Stromal cell of bone marrow (primary cell): ENCODE measurements at regions not wholly inside any gene's neighbourhood (a gene's known extent, or its start where the extent isn't known, plus 50 kb on each side); places are given as distances from the start of the nearest gene placed in this dataset.
A peak's percentile ranks its signal among the peaks of the same experiment; 100 is the strongest.

ENCODE experiments used
- DNase-seq: peaks from one replicate; pipeline ENCODE4 v3.0.0-alpha.2; 2012; ENCODE audit warnings: low read depth

DNA sequence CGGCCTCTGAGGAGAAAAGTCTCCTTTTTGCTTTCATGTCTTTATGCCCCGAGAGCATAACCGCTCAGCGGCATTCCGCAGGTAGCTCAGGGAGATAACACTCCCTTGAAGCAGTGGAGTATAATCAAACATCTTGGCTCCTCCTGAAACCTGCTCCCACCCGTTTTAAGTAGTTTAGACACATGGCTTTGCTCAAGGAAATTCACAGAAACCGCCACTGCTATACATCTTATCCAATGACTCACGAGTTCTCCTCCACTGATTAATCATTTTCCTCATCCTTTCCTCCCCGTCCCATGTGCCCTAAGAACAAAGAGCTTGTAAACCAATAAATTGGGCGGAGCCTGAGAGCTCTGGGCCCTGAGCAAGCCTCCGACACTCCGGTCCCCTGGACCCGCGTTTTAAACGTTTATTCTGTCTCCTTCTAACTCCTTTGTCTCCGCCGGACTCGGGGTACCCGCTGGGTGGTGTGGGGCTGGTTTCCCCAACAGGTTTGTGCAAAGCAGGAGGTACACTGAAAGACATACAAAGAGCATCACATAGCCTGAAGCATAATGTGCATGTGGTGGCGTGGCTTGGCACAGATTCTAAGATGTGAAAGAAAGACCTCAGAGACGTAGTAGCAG, 401.2 kb downstream of the TLL1 start:
- DNase-seq = no peak

DNA sequence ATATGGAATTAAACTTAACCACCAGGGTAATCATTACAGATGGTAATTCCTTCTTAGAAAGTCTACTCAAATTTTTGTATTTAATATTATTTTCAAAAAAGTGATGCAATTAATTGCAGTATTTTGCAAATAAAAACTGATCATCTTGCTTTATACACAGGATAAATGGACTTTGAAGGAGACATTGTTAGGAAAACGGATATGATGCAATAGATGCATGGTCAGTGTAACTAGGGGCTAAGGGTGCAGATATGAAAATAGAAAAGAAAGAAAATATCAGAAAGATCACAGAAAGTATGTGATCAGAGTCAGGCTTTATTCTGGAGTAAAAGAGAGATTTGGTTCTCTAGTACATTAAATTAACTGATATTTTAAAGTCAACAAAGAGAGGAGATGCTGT, 401.7 kb downstream of the TLL1 start:
- no peak for DNase-seq

DNA sequence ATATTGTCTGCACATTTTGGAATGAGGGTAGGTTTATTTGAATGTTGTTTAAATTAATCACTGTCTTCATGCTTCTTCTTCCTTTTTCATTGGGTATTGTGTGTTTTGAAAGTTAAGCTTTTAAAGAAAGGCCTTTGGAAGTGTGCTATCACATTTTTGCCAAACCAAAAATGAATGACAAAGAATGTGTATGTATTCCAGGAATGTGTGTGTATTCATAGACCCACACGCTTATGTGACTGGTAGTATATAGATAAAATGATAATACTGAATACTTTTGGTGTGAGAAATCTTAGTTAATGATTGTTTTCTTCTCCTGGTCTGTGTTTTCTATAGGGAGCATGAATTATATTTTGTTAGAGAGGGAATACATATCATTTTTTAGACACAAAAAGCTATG, 404.4 kb downstream of the TLL1 start:
- no peak for DNase-seq

DNA sequence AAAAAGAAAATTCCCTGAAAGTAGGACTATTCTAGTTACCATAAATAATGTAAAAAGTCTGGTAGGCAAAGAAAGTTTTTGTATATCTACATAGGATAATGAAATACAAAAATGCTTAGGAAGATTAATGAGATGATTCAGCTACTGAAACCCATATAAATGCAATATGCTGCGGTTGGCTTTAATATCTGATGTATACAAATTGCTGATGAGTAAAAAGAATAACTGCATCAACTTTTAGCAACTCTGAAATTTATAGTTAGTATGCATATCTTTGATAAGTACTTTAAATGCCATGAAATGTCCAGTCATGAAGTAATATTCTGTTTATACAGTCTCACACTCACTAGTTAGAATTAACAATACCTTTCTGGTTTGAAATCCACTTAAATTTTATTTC, 404.8 kb downstream of the TLL1 start:
- DNase-seq = no peak

DNA sequence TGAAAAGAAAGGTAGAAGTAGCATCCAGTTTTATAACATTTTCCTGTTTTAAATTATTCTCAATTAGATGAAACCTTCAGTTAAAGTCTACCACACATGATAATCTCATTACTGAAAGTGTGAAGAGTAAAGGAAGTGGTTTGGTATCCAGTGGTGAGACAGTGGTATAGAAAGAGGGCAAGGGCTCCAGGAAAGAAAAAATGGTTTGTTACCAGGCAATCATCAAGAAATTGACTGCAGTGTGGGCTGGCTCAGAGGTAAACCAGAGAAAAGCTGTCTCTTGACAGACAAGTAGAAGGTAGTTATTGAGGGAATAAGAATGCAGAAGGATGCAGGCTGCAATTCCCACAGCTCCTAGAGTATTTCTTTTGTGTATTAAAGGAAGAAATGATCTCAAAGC, 406.2 kb downstream of the TLL1 start:
- DNase-seq = no peak

DNA sequence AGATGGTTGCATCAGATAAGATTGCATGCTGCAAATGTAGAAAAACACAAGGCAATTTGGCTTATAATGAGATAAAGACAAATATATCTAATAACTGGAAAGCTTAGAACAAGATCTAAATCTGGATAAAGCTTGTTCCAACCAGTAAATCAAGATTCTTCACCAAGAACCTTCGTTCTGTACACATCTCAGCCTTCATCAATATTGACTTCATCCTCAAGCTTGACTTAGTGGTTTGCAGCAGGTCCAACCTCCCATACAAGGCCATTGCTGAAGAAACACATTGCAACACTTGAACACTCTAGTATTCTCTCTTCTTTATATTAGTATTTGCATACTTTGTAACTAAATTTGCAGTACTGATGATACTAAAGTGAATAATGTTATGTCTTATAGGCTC, 407.6 kb downstream of the TLL1 start:
- no peak for DNase-seq

DNA sequence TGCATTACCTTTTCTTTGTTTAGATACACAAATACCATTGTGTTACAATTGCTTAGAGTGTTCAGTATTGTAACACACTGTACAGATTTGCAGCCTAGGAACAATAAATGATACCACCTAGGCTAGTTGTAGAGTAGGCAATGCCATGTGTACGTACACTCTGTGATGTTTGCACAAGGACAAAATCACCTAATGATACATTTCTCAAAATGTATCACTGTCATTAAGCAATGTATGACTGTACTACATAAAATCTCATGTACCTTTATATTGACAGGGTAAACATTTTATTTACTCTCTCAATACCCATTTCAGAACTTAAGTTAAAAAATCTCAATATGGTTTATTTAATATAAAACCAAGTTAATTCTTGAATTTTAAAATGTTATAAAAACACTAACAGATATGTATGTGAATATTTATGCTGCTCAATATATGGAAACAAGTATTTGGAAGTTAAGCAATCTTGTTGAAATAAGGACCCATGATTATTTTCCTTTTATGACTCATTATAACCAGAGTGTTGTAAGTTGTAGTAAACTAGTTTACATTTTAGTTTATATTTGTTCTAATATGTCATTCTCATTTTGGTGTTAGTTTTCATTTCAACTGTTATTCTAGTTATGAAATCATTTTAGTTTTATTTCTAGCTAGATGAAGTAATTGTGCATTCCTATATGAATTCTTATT, 409.2 kb downstream of the TLL1 start:
- DNase-seq = no peak

DNA sequence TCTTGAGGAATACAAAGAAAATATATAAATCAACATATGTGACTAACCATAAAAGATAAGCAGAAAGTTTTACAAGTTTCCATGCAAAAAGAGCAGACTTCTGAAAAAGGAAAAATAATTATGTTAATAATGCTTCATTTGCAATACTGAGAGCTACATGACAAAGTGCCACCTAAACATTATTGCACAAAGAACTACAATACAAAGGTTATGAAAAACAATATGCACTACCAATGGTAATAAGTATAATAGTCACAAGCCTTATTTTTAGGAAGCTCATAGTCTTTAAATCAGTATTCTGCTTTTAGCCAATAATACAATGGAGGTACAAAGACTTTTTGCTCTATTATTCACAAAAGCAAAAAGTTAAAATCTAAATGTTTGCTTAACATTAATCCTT, 411.2 kb downstream of the TLL1 start:
- no peak for DNase-seq

DNA sequence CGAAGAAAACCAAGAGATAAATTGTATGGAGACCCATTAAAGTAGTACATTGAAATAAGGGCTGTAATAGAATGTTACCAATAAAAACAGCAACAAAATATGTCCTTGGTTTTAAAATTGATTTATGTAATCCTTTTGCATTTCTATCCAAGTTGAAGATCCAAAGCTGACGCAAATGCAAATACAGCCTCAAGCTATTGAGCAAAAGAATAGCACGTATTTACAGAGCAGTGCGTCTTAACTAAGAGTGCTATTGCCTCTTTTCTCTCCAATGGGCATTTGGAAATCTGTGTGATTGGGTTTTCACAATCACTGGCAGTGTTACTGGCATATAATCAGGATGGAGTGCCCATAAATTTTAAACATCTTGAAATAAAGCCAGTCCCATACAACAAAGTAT, 417.4 kb downstream of the TLL1 start:
- DNase-seq = no peak

DNA sequence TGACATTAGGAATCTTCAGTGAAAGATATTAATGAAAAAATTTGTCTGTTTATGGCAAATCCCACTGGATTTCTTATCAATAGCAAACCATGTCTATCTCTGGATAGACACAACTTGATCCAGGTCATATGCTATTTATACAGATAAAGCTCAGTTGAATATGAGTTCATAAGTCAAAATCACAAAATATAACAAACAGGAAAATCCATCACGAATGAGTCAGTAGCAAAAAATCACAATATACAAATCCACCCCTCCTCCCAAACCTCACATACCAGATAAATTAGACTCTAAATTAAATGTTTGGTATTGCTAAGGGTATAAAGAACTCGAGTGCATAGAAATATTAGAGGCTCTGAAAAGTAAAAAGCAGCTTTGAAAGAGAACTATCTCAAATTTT, 420.5 kb downstream of the TLL1 start:
- DNase-seq = no peak

DNA sequence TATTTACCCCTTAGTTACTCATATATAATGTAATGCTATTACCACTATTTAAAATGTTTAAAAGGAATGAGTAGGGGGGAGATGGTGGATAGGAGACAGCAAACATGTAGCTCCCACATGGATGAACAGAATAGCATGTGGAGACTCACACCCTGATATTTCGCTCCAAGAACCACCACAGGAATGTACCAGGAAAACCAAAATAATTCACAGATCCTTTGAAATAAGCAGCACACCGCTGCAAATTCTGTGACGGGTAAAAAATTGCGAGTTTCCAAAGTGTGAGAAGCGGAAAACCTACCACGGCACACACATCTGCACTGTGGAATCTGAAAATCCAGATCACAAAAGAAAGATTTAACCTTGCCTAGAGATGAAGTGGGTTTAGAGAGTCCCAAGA, 428.2 kb downstream of the TLL1 start:
- DNase-seq = no peak

DNA sequence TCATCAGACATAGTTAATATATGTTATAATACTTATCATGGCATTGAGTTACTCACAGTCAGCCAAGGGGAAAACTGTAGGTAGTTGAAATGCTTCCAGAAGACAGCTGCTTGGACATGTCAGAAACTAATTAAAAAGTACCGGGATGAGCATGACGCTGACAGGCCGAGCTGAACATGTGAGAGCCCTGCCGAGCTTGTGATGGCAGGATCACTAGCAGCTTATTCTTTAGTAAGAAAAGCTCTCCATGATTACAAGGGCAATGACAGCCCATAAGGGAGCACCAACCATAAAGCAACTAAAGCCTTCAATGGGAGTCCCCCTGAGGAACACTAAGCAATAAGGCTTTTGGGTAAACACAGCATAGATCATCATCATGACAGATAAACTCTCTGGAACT, 435.6 kb downstream of the TLL1 start:
- DNase-seq = no peak

DNA sequence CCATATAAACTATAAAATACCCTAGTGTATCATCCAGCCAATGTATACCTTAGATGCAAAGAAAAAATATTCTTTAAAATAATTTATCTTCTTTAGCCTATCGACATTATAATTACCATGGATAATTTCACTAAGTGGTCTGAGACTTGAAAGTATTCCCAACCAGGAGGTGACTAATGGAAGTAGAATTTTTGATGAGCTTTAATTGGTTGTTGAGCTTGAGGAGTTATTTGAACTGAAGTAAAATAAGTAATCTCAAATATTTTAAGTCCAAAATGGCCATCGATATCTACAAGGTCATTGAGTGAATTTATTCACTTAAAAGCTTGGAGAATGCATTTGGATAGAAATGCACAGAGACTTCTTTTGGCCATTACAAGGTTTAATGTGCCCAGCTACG, 436.2 kb downstream of the TLL1 start:
- no peak for DNase-seq

DNA sequence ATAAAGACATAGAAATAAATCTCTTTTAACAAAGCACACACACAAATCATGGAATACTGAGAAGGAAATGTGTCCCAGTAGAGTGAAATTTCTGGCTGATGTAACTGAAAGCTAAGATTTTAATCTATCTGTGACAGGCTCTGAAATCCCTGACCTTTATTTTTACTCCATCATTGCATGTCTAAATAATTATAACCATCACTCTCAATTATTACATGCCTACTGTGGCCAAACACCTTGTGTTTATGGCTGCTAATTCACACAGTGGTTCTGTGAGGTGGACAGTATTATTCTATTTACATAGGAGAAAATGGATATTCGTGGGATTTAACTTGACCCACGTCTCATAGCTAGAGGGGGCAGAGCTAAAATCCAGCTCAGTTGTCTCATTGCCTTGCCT, 438.1 kb downstream of the TLL1 start:
- DNase-seq = no peak

DNA sequence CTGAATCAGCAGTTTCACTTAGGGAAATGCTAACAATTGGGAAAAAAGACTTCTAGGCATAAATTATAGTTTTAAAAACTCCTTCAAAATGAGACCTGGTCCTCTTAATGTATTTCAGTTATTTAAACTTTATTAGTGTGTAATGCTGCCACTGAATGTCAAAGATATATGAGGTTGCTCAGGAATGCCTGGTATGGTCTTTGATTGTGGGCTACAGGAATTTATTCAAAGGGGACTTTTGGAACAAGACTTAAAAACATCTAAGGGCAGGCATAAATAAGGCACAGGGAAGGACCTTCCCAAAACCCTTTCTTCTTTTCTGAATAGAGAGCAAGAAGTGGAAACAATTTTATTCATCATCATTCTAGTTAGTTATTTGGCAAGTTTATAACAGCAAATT, 439.1 kb downstream of the TLL1 start:
- DNase-seq = no peak

DNA sequence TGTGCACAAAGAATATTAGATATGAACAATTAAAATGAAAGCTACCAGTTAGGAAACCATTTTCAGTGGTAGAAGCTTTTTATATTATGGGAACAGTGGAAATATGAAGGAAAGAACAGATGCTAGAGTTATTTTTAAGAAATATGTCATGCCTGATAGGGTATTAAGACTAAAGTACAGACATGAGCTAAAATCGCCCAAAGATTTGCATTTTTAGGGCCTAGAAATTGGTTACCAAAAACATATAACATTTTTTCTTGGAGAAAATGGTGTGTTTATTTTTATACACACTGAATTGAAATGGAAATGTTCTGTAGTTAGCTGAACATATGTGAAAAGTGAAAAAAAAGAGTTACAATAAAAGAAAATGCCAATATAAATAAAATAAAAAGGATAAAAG, 441.9 kb downstream of the TLL1 start:
- no peak for DNase-seq

DNA sequence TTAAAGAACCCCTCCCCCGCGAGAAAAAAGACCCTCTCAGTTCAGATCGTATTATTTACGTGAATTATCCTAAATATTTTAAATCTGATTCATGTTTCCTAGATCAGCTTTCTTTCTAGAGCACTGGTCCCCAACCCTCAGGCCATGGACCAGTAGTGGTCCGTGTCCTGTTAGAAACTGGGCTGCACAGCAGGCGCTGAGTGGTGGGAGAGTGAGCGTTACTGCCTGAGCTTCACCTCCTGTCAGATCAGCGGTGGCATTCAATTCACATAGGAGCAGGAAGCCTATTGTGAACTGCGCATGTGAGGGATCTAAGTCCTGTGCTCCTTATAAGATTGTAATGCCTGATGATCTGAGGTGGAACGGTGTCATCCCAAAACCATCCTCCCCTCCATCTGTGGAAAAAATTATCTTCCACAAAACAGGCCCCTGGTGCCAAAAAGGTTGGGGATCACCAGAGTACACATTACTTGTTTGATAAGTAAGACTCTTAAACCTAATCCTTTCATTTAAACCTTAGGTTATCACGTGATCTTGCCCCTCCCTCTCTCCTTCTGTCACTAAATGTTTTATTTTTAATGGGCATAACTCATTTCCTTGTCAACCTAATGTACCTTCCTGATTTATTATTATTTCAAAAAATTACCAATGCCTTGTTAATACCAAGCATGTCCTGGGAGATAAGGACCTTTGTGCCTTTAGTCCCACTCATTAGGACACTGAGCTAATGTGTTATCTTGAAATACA, 442.9 kb downstream of the TLL1 start:
- no peak for DNase-seq

DNA sequence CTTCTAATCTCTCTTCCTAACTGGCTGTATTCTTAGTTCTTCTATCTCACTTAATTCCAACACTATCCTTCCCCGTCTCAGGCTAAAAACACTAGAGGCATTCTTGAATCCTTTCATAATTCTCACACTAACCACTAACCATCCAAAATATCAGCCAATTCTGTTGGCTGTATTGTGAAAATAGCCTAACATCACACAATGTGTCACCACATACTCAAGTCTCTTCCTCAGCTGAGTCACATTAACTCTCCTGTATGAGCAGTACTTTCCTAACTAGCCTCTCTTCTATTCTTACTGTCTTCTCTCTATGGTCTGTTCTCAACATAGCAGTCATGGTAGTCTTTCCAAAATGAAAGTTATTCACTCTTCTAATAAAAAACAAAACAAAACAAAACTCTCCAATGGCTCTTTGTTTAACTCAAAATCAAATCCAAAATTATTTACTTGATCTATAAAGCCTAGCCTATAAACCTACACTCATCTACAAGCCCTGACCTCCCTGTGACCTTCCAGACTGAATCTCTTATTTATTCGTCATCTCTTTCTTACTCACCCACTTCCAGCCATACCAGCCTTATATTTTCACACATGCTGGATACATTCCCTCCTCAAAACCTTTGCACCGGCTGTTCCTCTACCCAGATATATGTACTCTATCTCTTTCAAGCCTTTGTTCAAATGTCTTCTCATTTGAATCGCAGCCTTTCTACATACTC, 445.9 kb downstream of the TLL1 start:
- DNase-seq = peak; percentile 69

DNA sequence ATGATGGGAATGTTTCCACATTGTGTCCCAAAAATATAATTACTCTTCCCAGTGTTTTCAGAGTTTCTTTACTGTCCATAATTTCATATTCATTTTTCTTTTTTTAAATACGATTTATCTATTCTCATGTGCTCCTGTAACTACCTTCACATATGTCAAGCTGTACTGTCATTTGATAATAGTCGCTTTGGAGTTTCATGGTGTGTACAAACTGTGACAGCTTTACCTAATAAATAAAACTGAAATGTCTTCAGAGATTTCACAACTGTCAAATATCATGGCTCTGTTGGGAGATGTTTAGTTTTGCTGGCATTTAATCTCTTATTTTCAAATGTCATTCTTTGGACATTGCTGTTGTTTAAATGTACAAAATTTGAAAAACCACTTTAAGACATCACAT, 450.2 kb downstream of the TLL1 start:
- DNase-seq = no peak

DNA sequence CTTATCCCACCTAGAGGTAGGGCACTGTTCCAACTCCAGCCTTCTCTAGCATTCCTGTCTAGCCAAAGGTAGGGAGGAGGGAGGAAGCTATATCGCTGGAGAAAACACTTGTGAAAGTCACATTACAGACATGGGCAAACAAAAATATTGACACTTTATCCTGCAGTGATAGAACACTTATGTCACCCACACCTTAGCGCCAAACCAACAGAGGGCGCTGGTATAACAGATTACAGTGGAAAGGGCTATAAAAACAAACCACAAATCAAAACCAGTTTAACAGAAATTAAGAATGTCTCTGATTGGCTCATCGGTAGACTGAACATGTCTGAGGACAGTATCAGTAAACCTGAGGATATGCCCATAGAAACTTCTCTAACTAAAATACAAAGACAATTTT, 451.3 kb downstream of the TLL1 start:
- peak; percentile 10 for DNase-seq

DNA sequence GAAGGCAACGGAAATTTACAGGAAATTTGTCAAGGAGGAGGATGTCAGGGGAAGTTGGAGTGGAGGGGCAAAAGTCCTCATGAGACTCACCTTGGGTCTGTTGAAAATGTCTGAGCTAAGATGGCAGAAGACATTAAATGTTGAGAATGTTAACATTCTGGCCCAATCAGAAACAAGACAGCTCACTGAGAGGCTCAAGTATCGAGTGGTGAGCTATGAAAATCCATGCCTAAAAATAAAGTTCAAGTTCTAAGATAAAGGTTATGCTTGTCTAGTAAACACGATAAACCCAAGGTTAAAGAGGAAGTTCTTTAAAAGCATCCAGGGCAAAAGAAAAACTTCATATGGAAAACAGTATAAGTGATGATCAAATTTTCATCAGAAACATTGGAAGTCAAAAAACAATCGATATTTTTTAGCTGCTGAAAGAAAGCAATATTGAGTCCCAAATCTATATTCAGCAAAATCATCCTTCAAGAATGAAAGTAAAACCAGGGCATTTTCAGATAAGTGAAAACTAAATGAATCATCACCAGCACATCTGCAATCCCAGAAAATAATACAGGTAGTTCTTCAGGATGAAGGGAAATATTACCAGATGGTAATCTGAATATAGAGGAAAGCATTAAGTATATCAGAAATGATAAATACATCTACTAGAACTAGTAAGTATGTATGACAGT, 462.4 kb downstream of the TLL1 start:
- no peak for DNase-seq

DNA sequence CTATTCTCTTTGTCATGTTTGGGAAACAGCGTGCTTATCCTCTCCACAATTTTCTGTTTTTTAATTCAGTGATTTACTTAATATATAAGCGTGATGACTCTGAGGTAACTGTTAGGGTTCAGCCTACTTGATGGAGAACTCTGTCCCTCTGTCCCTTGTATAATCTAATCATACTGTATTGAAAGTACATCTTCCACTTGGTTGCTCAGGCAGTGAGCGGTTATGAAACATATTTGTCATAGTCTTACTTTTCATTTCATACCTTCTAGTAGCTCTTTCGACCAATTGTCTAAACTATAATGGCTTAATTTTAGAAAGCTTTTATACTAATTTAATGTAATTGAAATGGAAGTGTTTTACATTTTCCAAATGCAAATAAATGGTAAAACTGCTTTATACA, 469.0 kb downstream of the TLL1 start:
- no peak for DNase-seq
